Spleen (tissue), 11 donors: ENCODE measurements at regions not wholly inside any gene's neighbourhood (a gene's known extent, or its start where the extent isn't known, plus 50 kb on each side); places are given as distances from the start of the nearest gene placed in this dataset.

Experiments
- DNase-seq: peaks from one replicate; pipeline ENCODE4 v3.0.0-alpha.2; 2020
- H3K27ac ChIP-seq, 8 donors: fragments of 200-600 bp; sonication (generic) in 7 of 8; 1 replicate in 4 of 8; 2 replicates in 4 of 8; pipeline versions ENCODE4 v1.5.0 to v1.8.0; 2016 to 2021; ENCODE audit warnings: inconsistent platforms in 4 of 8, mild to moderate bottlenecking in 4 of 8, moderate library complexity in 1 of 8
- H3K27me3 ChIP-seq, 7 donors: fragments of 200-600 bp; sonication (generic) in 6 of 7; replicated peaks in 1 of 7; 1 replicate in 4 of 7; 2 replicates in 3 of 7; pipeline versions ENCODE4 v1.5.0 to v1.8.0; 2016 to 2021; ENCODE audit warnings: inconsistent platforms in 3 of 7, mild to moderate bottlenecking in 1 of 7
- H3K36me3 ChIP-seq, 6 donors: fragments of 200-600 bp; sonication (generic) in 5 of 6; 1 replicate in 4 of 6; 2 replicates in 2 of 6; pipeline versions ENCODE4 v1.5.0 to v1.8.0; 2016 to 2021; ENCODE audit warnings: inconsistent platforms in 2 of 6
- H3K4me1 ChIP-seq, 6 donors: fragments of 200-600 bp; sonication (generic) in 5 of 6; 1 replicate in 3 of 6; 2 replicates in 3 of 6; pipeline versions ENCODE4 v1.5.0 to v1.8.0; 2016 to 2021; ENCODE audit warnings: inconsistent platforms in 3 of 6
- H3K4me3 ChIP-seq, 8 donors: fragments of 200-600 bp; sonication (generic) in 7 of 8; 1 replicate in 4 of 8; 2 replicates in 4 of 8; pipeline versions ENCODE4 v1.5.0 to v1.8.0; 2016 to 2021; ENCODE audit warnings: inconsistent platforms in 4 of 8, mild to moderate bottlenecking in 4 of 8, moderate library complexity in 2 of 8
- H3K9me3 ChIP-seq, 8 donors: fragments of 200-600 bp; sonication (generic) in 7 of 8; 1 replicate in 4 of 8; 2 replicates in 4 of 8; pipeline versions ENCODE4 v1.5.0 to v1.8.0; 2016 to 2021; ENCODE audit warnings: inconsistent platforms in 4 of 8
- POLR2A ChIP-seq, 3 donors: fragments of 450-650 bp; IDR thresholded peaks; one replicate each; pipeline ENCODE4 v1.5.1; 2017; ENCODE audit warnings: antibody characterized with exemption in 3 of 3, mild to moderate bottlenecking in 1 of 3
- POLR2AphosphoS5 ChIP-seq, 3 donors: sonication (generic); formaldehyde crosslinking; IDR thresholded peaks; one replicate each; pipeline ENCODE4 v1.5.1; 2017; ENCODE audit warnings: antibody characterized with exemption in 3 of 3
- WGBS, 5 donors: extraction: QIAGEN DNeasy Blood & Tissue Kit in 3 of 5; methylation state at CpG; one replicate each; pipeline versions ENCODE4 v1.1.5 to v1.1.7; 2013 to 2018; 5-methylcytosine and 5-hydroxymethylcytosine counted together
- intact Hi-C: fragments of 100-400 bp; cut with DNase I; formaldehyde crosslinking; loops from one replicate; pipeline ENCODE4 v1.15.0; 2023; ENCODE audit warnings: low total_unique reads
- TF ChIP-seq, protein P1 (sequence below), 11 experiments: fragments of 200-600 bp in 7 of 11; fragments of 450-650 bp in 4 of 11; sonication (generic) in 4 of 11; IDR thresholded peaks in 8 of 11; conservative IDR thresholded peaks in 3 of 11; 1 replicate in 7 of 11; 2 replicates in 4 of 11; pipeline versions ENCODE4 v1.4.0 to v1.8.0; 2016 to 2021; ENCODE audit warnings: antibody characterized with exemption in 11 of 11, inconsistent platforms in 4 of 11, mild to moderate bottlenecking in 1 of 11
- donor health status: healthy with polysubstance abuse.
- donor health status: DM: no; HTN: no; CAD: no; lungs with moderate emphysema.
- donor health status: DM: no; HTN: no; CAD: no.
- donor health status: Bipolar disorder and iron deficiency.
- donor health status: healthy.
- donor health status: DM: no; HTN: no; CAD: no.
- donor health status: DM: yes; HTN: yes; CAD: no.

DNA sequence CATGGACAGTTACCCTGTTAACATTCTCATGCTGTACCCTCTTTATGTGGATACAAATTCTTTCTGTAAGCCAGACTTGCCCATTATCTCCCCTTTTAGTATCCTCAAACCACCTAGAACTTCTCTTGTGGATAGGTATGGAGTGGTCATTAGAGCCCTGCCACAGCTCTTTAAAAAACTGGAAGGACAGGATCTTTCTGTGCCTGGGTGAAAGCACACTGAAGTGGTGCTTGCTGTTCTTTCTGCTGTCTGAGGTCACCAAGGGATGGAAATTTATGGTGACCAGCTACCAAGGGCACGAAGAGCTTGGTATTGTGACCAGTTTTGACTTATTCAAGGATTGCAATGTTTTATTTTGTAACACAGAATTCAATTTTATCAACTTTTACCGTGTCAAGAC is 344.2 kb downstream of the CBLL2 start:
- no peaks in the 10 kb centered on the region for H3K4me1 ChIP-seq
- H3K9me3 ChIP-seq: peaks cover 0 to 5% (median 0%) of the 10 kb centered on the region in 8 donors
- no peak for DNase-seq
- no peaks in the 10 kb centered on the region for H3K27me3 ChIP-seq
- H3K36me3 ChIP-seq: no peaks in the 10 kb centered on the region
- H3K4me3 ChIP-seq: no peak overlapping the region
- H3K27ac ChIP-seq: no peak overlapping the region
- 39 to 88% (median 59%) methylated on average over 2 of the region's 2 CpGs for WGBS, 5 donors
- intact Hi-C loops: no loop called here
- TF ChIP-seq, protein P1, sequence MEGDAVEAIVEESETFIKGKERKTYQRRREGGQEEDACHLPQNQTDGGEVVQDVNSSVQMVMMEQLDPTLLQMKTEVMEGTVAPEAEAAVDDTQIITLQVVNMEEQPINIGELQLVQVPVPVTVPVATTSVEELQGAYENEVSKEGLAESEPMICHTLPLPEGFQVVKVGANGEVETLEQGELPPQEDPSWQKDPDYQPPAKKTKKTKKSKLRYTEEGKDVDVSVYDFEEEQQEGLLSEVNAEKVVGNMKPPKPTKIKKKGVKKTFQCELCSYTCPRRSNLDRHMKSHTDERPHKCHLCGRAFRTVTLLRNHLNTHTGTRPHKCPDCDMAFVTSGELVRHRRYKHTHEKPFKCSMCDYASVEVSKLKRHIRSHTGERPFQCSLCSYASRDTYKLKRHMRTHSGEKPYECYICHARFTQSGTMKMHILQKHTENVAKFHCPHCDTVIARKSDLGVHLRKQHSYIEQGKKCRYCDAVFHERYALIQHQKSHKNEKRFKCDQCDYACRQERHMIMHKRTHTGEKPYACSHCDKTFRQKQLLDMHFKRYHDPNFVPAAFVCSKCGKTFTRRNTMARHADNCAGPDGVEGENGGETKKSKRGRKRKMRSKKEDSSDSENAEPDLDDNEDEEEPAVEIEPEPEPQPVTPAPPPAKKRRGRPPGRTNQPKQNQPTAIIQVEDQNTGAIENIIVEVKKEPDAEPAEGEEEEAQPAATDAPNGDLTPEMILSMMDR (IDR thresholded peaks at IDR 0.05 in 8 of 11, conservative IDR thresholded peaks at IDR 0.05 in 3 of 11): no peak
- TF ChIP-seq POLR2A (IDR thresholded peaks at IDR 0.05) (no peak), POLR2AphosphoS5 (IDR thresholded peaks at IDR 0.05) (no peak)

- H3K27ac ChIP-seq: no peak overlapping the region
- no peak for DNase-seq
- TF ChIP-seq POLR2A (IDR thresholded peaks at IDR 0.05) (no peak), POLR2AphosphoS5 (IDR thresholded peaks at IDR 0.05) (no peak)
- TF ChIP-seq, protein P1 (IDR thresholded peaks at IDR 0.05 in 8 of 11, conservative IDR thresholded peaks at IDR 0.05 in 3 of 11): no peak
- 65 to 91% (median 79%) methylated on average over 2 to 3 of the region's 3 CpGs for WGBS, 5 donors
- H3K36me3 ChIP-seq: no peaks in the 10 kb centered on the region
- intact Hi-C loops: no loop called here
- no peaks in the 10 kb centered on the region for H3K27me3 ChIP-seq
- H3K4me1 ChIP-seq: no peaks in the 10 kb centered on the region
- H3K4me3 ChIP-seq: no peak overlapping the region
- no peaks in the 10 kb centered on the region for H3K9me3 ChIP-seq
Observed at GRCh38 chrX:22627576-22627975, 354.9 kb downstream of the CBLL2 start.

- H3K27ac ChIP-seq: no peak overlapping the region
- H3K9me3 ChIP-seq: no peaks in the 10 kb centered on the region
- no peaks in the 10 kb centered on the region for H3K36me3 ChIP-seq
- no peaks in the 10 kb centered on the region for H3K4me1 ChIP-seq
- no peak for DNase-seq
- intact Hi-C loops: no loop called here
- WGBS, 5 donors: 39 to 80% (median 75%) methylated on average over 2 of the region's 2 CpGs
- TF ChIP-seq POLR2AphosphoS5 (IDR thresholded peaks at IDR 0.05) (no peak), POLR2A (IDR thresholded peaks at IDR 0.05) (no peak)
- TF ChIP-seq, protein P1 (IDR thresholded peaks at IDR 0.05 in 8 of 11, conservative IDR thresholded peaks at IDR 0.05 in 3 of 11): no peak
- H3K4me3 ChIP-seq: no peak overlapping the region
- H3K27me3 ChIP-seq: no peaks in the 10 kb centered on the region
Observed at GRCh38 chrX:22628275-22628674, 355.6 kb downstream of the CBLL2 start.

GRCh38 chrX:22629105-22629725 is 356.5 kb downstream of the CBLL2 start:
- no peaks in the 10 kb centered on the region for H3K9me3 ChIP-seq
- DNase-seq: no peak
- no peaks in the 10 kb centered on the region for H3K4me1 ChIP-seq
- no peak overlapping the region for H3K4me3 ChIP-seq
- H3K36me3 ChIP-seq: no peaks in the 10 kb centered on the region
- H3K27ac ChIP-seq: no peak overlapping the region
- TF ChIP-seq POLR2A (IDR thresholded peaks at IDR 0.05): no peak
- no peak for TF ChIP-seq POLR2AphosphoS5 (IDR thresholded peaks at IDR 0.05)
- TF ChIP-seq, protein P1 (IDR thresholded peaks at IDR 0.05 in 8 of 11, conservative IDR thresholded peaks at IDR 0.05 in 3 of 11): no peak
- no peaks in the 10 kb centered on the region for H3K27me3 ChIP-seq
- WGBS, 5 donors: 69 to 92% (median 82%) methylated on average over 2 of the region's 2 CpGs
- intact Hi-C loops: no loop called here
